ENCODE measurements at regions not wholly inside any gene's neighbourhood (a gene's known extent, or its start where the extent isn't known, plus 50 kb on each side); places are given as distances from the start of the nearest gene placed in this dataset.
"Not testable (repeated sequence)": the region's sequence is repeated elsewhere in the genome, so short reads cannot be mapped to it uniquely, and the experiment has no call there.

DNA sequence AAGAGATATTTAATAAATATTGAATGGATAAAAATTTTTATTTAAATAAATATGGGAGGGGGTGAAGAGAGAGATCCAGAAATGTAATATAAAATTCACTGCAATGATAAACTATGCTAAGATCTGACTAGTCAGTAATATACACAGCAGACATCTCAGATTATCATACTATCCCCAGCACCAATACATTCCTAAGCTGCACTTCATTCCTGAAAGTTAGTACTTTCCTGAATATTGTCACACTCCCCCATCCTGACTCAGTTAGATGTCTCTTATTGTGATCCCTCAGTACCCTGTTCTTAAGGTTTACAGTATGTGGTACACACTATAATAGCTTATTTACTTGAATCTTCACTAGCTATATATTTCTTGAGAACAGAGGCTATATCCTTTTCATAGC lies 88.3 kb upstream of the KCNQ5 start:
- DNase-seq (ENCODE audit: low read depth) = peak; percentile 9

DNA sequence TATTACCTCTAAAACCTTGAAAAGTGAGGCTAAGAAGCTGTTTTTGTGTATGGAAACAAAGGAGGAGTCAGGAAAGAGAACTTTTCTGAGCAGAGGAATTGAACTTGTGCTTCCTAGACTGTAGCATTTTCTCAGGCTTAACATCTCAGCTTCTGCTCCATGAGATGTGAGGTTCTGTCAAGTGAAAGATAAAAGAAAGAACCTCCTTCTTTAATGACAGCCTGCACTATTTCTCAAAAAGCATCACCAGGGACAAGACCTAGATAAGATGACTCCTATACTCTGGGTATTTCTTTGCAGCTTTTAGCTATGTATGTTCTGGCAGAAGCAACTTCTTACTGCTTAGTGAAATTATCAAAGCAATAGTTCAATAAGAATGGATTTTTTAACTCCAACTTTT lies 87.6 kb upstream of the KCNQ5 start:
- no peak for DNase-seq (ENCODE audit: low read depth)

DNA sequence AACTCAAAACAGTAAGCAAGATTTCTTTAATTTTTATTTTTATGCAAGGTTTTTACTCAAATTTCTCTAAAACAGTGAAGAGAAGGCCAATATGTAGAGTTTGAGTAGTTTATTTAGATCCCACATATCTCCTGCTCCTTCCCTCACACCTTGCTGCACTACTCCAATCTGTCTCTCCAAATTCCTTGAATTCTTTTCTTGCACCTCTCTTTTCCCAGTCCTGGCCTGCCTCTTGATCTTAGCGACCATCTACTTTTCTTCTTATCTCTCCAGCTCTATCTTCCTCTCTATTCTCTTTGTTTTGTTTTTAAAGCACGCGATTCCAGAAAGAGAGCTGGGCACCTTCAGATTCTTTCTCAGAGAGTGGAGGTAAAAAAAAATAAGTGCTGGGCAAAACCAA lies 86.7 kb upstream of the KCNQ5 start:
- no peak for DNase-seq (ENCODE audit: low read depth)

GRCh38 chr6:72547020-72547419 lies 74.8 kb upstream of the KCNQ5 start:
- DNase-seq (ENCODE audit: low read depth) = no peak

DNA sequence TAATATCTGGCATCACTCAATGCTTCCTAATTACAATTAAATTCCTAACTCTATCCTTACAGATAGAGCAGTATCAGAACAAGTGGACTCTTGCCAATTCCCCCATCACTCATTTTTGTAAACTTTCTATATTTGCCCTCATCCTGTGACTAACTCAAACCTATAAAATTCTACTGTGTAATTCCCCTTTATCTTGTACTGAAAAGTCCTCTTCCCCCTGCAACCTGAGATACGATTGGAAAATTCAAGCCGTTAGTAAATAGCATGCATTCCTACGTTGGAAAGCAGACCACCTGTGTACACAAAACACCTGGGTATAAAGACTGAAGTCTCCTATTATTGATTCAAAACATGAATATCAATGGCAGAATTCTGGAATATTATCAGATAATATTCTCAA lies 70.4 kb upstream of the KCNQ5 start:
- DNase-seq (ENCODE audit: low read depth) = peak; percentile 25

- DNase-seq (ENCODE audit: low read depth) = peak; percentile 87
Observed at GRCh38 chr6:72552938-72553337, 68.9 kb upstream of the KCNQ5 start.

DNA sequence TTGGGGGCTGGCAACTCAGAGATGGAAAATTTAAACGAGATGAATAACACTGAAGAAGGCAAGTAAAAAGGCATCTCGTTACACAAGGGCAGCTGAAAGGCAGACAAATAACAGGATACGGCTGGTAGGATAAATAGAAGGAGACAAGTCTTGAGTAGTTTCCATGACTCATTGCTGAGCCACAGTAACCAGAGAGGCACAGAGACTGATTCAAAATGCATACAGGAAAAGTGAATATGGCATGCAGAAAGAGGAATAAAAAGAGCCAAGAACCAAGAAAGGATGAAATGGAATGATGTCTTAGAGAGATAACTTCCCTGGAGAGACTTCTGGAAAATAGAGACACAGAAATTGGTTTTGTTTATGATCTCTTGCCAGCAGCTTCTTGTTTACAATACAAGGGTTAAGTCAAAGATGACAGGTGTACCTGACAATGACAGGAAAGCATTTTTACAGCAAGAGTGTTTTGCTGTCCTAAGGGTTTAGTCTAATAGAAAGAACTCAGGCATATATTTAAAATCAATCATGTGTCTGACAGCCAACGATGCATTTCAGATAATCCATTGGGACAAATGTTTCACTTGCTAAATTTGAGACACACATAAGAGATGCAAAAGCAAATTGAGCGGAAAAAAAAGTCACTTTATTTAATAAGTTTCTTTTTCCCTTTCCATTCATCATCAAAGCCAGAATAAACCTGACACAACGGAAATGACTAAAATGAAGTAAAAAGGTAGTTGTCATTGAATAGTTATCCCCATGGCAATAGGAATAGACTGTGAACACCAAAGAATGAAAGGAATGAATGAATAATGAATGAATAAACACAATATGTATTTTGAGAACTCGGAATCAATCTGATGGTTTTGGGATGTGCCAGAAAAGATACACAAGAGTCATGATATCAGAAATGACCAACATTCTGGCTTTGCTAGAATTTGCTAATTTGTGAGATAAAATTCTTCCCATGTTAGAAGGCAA lies 68.0 kb upstream of the KCNQ5 start:
- peak; percentile 97 for DNase-seq (ENCODE audit: low read depth)

GRCh38 chr6:72554761-72555221 lies 67.1 kb upstream of the KCNQ5 start:
- DNase-seq (ENCODE audit: low read depth) = peak; percentile 69

DNA sequence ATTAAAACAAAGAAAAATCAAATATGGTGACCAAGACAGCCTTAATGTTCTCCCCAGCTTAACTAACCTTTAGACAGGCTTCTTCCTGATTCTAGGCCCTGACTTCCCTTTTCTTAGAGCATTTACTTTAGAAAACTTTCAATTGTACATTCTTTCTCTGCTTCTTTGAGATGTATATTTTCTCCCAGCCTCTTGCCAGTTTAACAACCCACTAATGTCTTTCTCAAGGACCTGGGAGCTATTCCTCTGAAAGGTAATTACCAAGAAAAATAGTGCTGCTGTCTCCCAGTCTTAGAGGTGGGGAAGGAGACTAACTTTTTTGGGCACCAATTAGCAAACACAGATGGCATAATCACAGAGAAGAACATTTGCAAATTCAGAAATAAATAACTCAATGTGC lies 62.8 kb upstream of the KCNQ5 start:
- no peak for DNase-seq (ENCODE audit: low read depth)

DNA sequence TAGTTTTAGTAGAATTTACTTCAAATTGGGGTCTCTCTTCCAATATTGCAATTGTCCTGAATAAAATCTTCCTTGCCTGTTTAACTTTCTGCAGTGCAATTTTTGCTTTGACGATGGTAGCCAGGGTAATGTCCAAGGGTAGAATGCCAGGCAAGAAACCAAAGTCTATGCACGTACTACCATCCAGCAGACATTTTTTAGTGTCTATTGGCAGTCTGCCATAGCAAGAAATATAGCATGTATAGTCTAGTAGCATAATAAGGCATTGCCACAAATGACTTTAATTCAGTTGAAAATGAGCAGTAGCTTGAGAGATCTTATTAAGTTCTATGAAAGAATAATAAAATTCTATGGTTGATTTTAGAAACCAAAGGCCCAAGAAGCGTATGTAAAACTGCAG lies 62.3 kb upstream of the KCNQ5 start:
- DNase-seq (ENCODE audit: low read depth) = no peak

- peak; percentile 8 for DNase-seq (ENCODE audit: low read depth)
Observed at GRCh38 chr6:72560721-72561593, 60.9 kb upstream of the KCNQ5 start.

GRCh38 chr6:72561629-72562028 lies 60.2 kb upstream of the KCNQ5 start:
- DNase-seq (ENCODE audit: low read depth) = no peak

- no peak for DNase-seq (ENCODE audit: low read depth)
Observed at GRCh38 chr6:72564231-72564630, 57.6 kb upstream of the KCNQ5 start.

- DNase-seq (ENCODE audit: low read depth) = not testable (repeated sequence)
Observed at GRCh38 chr6:72571993-72572392, 49.9 kb upstream of the KCNQ5 start.

Measured in ELR (cell line).